ENCODE measurements at regions not wholly inside any gene's neighbourhood (a gene's known extent, or its start where the extent isn't known, plus 50 kb on each side); places are given as distances from the start of the nearest gene placed in this dataset.

GRCh38 chr6:146886587-146887446, 288.0 kb downstream of the ADGB start:
- no peak for DNase-seq

GRCh38 chr6:146887447-146888077, 288.8 kb downstream of the ADGB start:
- no peak for DNase-seq

- DNase-seq, result no peak
Measured at GRCh38 chr6:146889303-146889702, 290.5 kb downstream of the ADGB start.

GRCh38 chr6:146890172-146890571, 291.4 kb downstream of the ADGB start:
- no peak for DNase-seq

GRCh38 chr6:146890644-146891434, 292.1 kb downstream of the ADGB start:
- DNase-seq, result no peak

GRCh38 chr6:146891615-146892265, 293.0 kb downstream of the ADGB start:
- no peak for DNase-seq

GRCh38 chr6:146892283-146892612, 293.5 kb downstream of the ADGB start:
- DNase-seq, result no peak

GRCh38 chr6:146892613-146893401, 294.0 kb downstream of the ADGB start:
- no peak for DNase-seq

- DNase-seq, result no peak
Measured at GRCh38 chr6:146893690-146894089, 294.9 kb downstream of the ADGB start.

GRCh38 chr6:146894624-146895023, 295.9 kb downstream of the ADGB start:
- no peak for DNase-seq

- DNase-seq, result no peak
Measured at GRCh38 chr6:146895101-146895771, 296.5 kb downstream of the ADGB start.

- DNase-seq, result no peak
Measured at GRCh38 chr6:146895772-146896061, 296.9 kb downstream of the ADGB start.

GRCh38 chr6:146896062-146896813, 297.5 kb downstream of the ADGB start:
- DNase-seq, result no peak

- DNase-seq, result no peak
Measured at GRCh38 chr6:146896960-146897701, 298.4 kb downstream of the ADGB start.

- no peak for DNase-seq
Measured at GRCh38 chr6:146898069-146898887, 299.5 kb downstream of the ADGB start.

- no peak for DNase-seq
Measured at GRCh38 chr6:146898888-146899227, 300.1 kb downstream of the ADGB start.

GRCh38 chr6:146901940-146902816, 302.0 kb upstream of the STXBP5 start:
- no peak for DNase-seq

- DNase-seq, result no peak
Measured at GRCh38 chr6:146902846-146903245, 301.4 kb upstream of the STXBP5 start.

GRCh38 chr6:146903451-146903850, 300.8 kb upstream of the STXBP5 start:
- DNase-seq, result no peak

Data from left hindlimb (tissue), 1 donor.